Astrocyte (in vitro differentiated cells and primary cell): ENCODE measurements at regions not wholly inside any gene's neighbourhood (a gene's known extent, or its start where the extent isn't known, plus 50 kb on each side); places are given as distances from the start of the nearest gene placed in this dataset.

Source experiments
- DNase-seq: peaks from one replicate; pipeline ENCODE4 v3.0.0-alpha.2; 2010; ENCODE audit warnings: low read depth
- FAIRE-seq: peaks from 2 replicates; lab custom pipeline; 2011; peaks lifted over from hg19 to GRCh38; lab: Jason Lieb, UNC
- H2AFZ ChIP-seq: 2 replicates; pipeline ENCODE4 v1.6.0; 2012; ENCODE audit warnings: low read depth, low read length, inconsistent platforms
- H3K27ac ChIP-seq: 2 replicates; pipeline ENCODE4 v1.5.1; 2011; ENCODE audit warnings: low read depth, low read length, inconsistent platforms
- H3K27me3 ChIP-seq: 2 replicates; pipeline ENCODE4 v1.6.0; 2011; ENCODE audit warnings: low read length, inconsistent platforms; ENCODE audit not compliant: insufficient read depth
- H3K36me3 ChIP-seq: 2 replicates; pipeline ENCODE4 v1.5.1; 2011; ENCODE audit warnings: low read length, inconsistent platforms; ENCODE audit not compliant: insufficient read depth
- H3K4me1 ChIP-seq: 2 replicates; pipeline ENCODE4 v1.5.1; 2011; ENCODE audit warnings: low read length, inconsistent platforms; ENCODE audit not compliant: insufficient read depth
- H3K4me2 ChIP-seq: 2 replicates; pipeline ENCODE4 v1.6.0; 2012; ENCODE audit warnings: low read length, inconsistent platforms
- H3K4me3 ChIP-seq: 2 replicates; pipeline ENCODE4 v1.5.1; 2011; ENCODE audit warnings: low read depth, mild to moderate bottlenecking, low read length, inconsistent platforms; ENCODE audit not compliant: insufficient read depth
- H3K79me2 ChIP-seq: 2 replicates; pipeline ENCODE4 v1.6.0; 2012; ENCODE audit warnings: mild to moderate bottlenecking, low read length, inconsistent platforms; ENCODE audit not compliant: insufficient read depth
- H3K9ac ChIP-seq: 2 replicates; pipeline ENCODE4 v1.6.0; 2012; ENCODE audit warnings: mild to moderate bottlenecking, low read length, inconsistent platforms
- H3K9me3 ChIP-seq: 2 replicates; pipeline ENCODE4 v1.5.1; 2012; ENCODE audit warnings: low read depth, mild to moderate bottlenecking, low read length, inconsistent platforms; ENCODE audit not compliant: insufficient read depth
- H4K20me1 ChIP-seq: 2 replicates; pipeline ENCODE4 v1.6.0; 2012; ENCODE audit warnings: low read length, inconsistent platforms; ENCODE audit not compliant: insufficient read depth
- H3K27ac Mint-ChIP-seq: one replicate; pipeline ENCODE4 v1.8.0; 2021; ENCODE audit warnings: mild to moderate bottlenecking, mixed read lengths; ENCODE audit not compliant: unreplicated experiment
- H3K27me3 Mint-ChIP-seq: one replicate; pipeline ENCODE4 v1.8.0; 2021; ENCODE audit warnings: low read depth, mixed read lengths; ENCODE audit not compliant: unreplicated experiment
- H3K36me3 Mint-ChIP-seq: one replicate; pipeline ENCODE4 v1.8.0; 2021; ENCODE audit warnings: low read depth, mixed read lengths; ENCODE audit not compliant: unreplicated experiment
- H3K4me1 Mint-ChIP-seq: one replicate; pipeline ENCODE4 v1.8.0; 2021; ENCODE audit warnings: low read depth, mixed read lengths; ENCODE audit not compliant: unreplicated experiment
- H3K4me3 Mint-ChIP-seq: one replicate; pipeline ENCODE4 v1.8.0; 2021; ENCODE audit warnings: mild to moderate bottlenecking, moderate library complexity, mixed read lengths; ENCODE audit not compliant: unreplicated experiment
- H3K9me3 Mint-ChIP-seq: one replicate; pipeline ENCODE4 v1.8.0; 2021; ENCODE audit warnings: mild to moderate bottlenecking, mixed read lengths; ENCODE audit not compliant: unreplicated experiment
- EZH2 ChIP-seq: IDR thresholded peaks from 2 replicates; pipeline ENCODE4 v1.6.1; 2012; ENCODE audit warnings: mild to moderate bottlenecking, low read length, inconsistent platforms; ENCODE audit not compliant: insufficient read depth
- TF ChIP-seq, protein P1 (sequence below): IDR thresholded peaks from 2 replicates; pipeline ENCODE4 v1.5.1; 2011; ENCODE audit warnings: low read depth, mild to moderate bottlenecking, inconsistent platforms, low read length, moderate library complexity; ENCODE audit not compliant: insufficient read depth

DNA sequence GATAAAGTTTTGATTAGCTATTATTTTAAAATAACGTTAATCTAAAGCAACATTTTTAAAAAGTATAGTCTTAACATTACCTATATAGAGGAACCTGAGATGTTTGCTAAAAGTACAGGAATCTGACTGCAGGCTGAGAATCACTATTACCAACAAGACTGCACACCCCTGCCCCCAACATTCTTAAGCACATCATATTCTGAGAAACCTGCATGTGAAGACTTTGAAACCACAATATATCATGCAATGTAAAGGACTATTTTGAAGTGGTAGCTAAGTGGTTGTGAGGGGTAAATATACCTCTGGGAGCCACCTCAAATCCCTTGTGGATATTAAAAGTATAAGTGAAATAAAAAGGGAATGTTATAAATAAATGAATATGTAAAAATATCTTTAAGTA is 119.0 kb upstream of the KLF12 start:
- Histone ChIP-seq H3K9ac (no peak overlapping the region), H3K4me3 (no peak overlapping the region), H3K9me3 (no peaks in the 10 kb centered on the region), H3K27me3 (no peaks in the 10 kb centered on the region), H3K4me2 (no peak overlapping the region), H3K27ac (no peak overlapping the region), H3K79me2 (no peaks in the 10 kb centered on the region), H2AFZ (no peak overlapping the region), H3K36me3 (no peaks in the 10 kb centered on the region), H3K4me1 (no peaks in the 10 kb centered on the region), H4K20me1 (no peaks in the 10 kb centered on the region)
- Mint-ChIP-seq H3K9me3 (peaks cover 4% of the 10 kb centered on the region), H3K4me3 (no peak overlapping the region), H3K27me3 (no peaks in the 10 kb centered on the region), H3K36me3 (no peaks in the 10 kb centered on the region), H3K4me1 (peaks cover 29% of the 10 kb centered on the region), H3K27ac (no peak overlapping the region)
- TF ChIP-seq, protein P1, sequence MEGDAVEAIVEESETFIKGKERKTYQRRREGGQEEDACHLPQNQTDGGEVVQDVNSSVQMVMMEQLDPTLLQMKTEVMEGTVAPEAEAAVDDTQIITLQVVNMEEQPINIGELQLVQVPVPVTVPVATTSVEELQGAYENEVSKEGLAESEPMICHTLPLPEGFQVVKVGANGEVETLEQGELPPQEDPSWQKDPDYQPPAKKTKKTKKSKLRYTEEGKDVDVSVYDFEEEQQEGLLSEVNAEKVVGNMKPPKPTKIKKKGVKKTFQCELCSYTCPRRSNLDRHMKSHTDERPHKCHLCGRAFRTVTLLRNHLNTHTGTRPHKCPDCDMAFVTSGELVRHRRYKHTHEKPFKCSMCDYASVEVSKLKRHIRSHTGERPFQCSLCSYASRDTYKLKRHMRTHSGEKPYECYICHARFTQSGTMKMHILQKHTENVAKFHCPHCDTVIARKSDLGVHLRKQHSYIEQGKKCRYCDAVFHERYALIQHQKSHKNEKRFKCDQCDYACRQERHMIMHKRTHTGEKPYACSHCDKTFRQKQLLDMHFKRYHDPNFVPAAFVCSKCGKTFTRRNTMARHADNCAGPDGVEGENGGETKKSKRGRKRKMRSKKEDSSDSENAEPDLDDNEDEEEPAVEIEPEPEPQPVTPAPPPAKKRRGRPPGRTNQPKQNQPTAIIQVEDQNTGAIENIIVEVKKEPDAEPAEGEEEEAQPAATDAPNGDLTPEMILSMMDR = no peak
- no peak for TF ChIP-seq EZH2
- DNase-seq (no peak), FAIRE-seq (no peak)

DNA sequence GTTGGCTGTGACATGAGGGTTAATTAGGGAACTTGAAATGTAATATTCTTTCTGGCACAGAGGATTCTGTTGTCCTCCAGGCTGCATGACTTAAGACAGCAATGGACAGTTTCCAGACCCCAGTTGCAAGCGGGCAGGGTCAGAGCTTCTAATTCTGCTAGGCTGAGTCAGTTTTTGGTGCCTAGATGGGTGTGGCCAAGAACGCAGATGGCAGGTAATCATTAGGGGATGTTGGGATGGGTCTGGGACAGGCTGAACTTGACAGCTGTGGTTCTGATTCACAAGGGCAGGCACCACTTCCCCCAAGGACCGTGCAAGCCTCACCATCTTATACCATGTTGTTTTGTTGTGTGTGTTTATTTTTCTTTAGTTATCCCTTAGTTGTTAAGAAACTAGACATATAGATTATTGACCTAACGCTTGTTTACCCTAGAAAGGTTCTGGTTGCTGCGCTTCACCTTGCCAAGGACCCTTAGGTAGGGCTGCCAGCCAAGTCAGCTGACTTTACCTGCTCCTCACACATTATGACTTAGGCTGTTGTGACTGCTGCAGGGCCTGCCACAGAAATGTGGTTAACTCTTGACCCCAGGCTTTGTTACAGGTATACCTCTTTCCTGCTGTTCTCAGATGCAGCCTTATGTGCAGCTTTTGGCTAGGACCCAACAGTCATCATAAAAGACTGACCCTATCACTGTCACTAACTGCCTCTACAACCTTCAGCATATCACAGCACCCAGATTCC is 117.7 kb upstream of the KLF12 start:
- Histone ChIP-seq H3K4me3 (no peak overlapping the region), H3K27me3 (no peaks in the 10 kb centered on the region), H3K4me2 (no peak overlapping the region), H3K27ac (no peak overlapping the region), H2AFZ (no peak overlapping the region), H3K79me2 (no peaks in the 10 kb centered on the region), H3K9me3 (no peaks in the 10 kb centered on the region), H3K36me3 (no peaks in the 10 kb centered on the region), H3K4me1 (no peaks in the 10 kb centered on the region), H4K20me1 (no peaks in the 10 kb centered on the region), H3K9ac (no peak overlapping the region)
- DNase-seq (no peak), FAIRE-seq (no peak)
- Mint-ChIP-seq H3K36me3 (no peaks in the 10 kb centered on the region), H3K9me3 (peaks cover 4% of the 10 kb centered on the region), H3K4me3 (no peak overlapping the region), H3K4me1 (peaks cover 26% of the 10 kb centered on the region), H3K27ac (no peak overlapping the region), H3K27me3 (no peaks in the 10 kb centered on the region)
- TF ChIP-seq, protein P1 = no peak
- TF ChIP-seq EZH2 = no peak

DNA sequence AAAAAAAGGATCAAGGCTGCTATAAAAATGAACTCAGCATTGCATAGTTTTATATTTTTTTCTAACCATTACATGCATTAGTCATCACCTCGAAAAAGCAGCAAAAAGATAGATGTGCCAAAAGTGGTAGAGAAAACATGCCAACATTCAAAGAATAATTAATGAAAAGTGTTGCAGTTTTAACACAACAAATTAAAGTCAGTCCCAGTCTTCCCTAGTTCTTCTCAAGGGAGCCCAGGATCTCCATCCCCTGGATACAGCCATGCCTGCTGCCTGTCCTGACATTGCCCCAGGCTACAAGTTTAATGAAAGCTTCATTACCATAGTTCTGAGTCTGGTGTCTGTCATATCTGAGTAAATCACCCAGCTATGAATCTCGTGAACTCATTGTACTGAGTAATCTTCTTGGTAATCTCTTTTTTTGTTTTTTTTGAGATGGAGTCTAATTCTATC is 116.6 kb upstream of the KLF12 start:
- Histone ChIP-seq H3K27me3 (no peaks in the 10 kb centered on the region), H3K36me3 (no peaks in the 10 kb centered on the region), H4K20me1 (no peaks in the 10 kb centered on the region), H3K79me2 (no peaks in the 10 kb centered on the region), H3K9ac (no peak overlapping the region), H3K4me3 (no peak overlapping the region), H3K4me2 (no peak overlapping the region), H3K27ac (peak overlapping the region; percentile 29), H3K9me3 (no peaks in the 10 kb centered on the region), H3K4me1 (peaks cover 8% of the 10 kb centered on the region), H2AFZ (no peak overlapping the region)
- Mint-ChIP-seq H3K4me3 (no peak overlapping the region), H3K4me1 (peaks cover 29% of the 10 kb centered on the region), H3K27ac (no peak overlapping the region), H3K27me3 (no peaks in the 10 kb centered on the region), H3K36me3 (no peaks in the 10 kb centered on the region), H3K9me3 (peaks cover 4% of the 10 kb centered on the region)
- DNase-seq = peak; percentile 70
- TF ChIP-seq, protein P1 = no peak
- TF ChIP-seq EZH2 = no peak
- FAIRE-seq = peak; percentile 59
